ENCODE measurements at regions not wholly inside any gene's neighbourhood (a gene's known extent, or its start where the extent isn't known, plus 50 kb on each side); places are given as distances from the start of the nearest gene placed in this dataset.
A peak's percentile ranks its signal among the peaks of the same experiment; 100 is the strongest.

- peak; percentile 99 for TF ChIP-seq ISL2 (CRISPR knock-in tag; IDR thresholded peaks at IDR 0.05)
- TF ChIP-seq MAZ (IDR thresholded peaks at IDR 0.05; ENCODE audit: borderline replicate concordance, low read depth, low read length), result no peak
- no peak; the same call in 1 of the 2 replicates for TF ChIP-seq MAZ (CRISPR knock-in tag; IDR thresholded peaks at IDR 0.05; ENCODE audit: low read depth)
- no peak for TF ChIP-seq ELF1 (CRISPR knock-in tag; IDR thresholded peaks at IDR 0.05)
- TF ChIP-seq ZHX2 (IDR thresholded peaks at IDR 0.05; ENCODE audit: low read depth), result peak; percentile 34; the same call in 1 of the 2 replicates
- TF ChIP-seq ZHX2 (CRISPR knock-in tag; IDR thresholded peaks at IDR 0.05; ENCODE audit: borderline replicate concordance), result no peak
- no peak for TF ChIP-seq ZNF253 (CRISPR knock-in tag; IDR thresholded peaks at IDR 0.05; ENCODE audit: borderline replicate concordance)
- TF ChIP-seq PAX8 (CRISPR knock-in tag; IDR thresholded peaks at IDR 0.05; ENCODE audit: borderline replicate concordance), result no peak
- TF ChIP-seq HCFC1 (IDR thresholded peaks at IDR 0.05; ENCODE audit: low read depth, low read length), result no peak
- no peak for TF ChIP-seq CHCHD3 (CRISPR knock-in tag; IDR thresholded peaks at IDR 0.05)
- TF ChIP-seq MAFG (CRISPR knock-in tag; IDR thresholded peaks at IDR 0.05), result no peak
- TF ChIP-seq SNAI1 (CRISPR knock-in tag; IDR thresholded peaks at IDR 0.05; ENCODE audit: borderline replicate concordance), result no peak
- peak; percentile 69 for TF ChIP-seq THAP11 (CRISPR knock-in tag; IDR thresholded peaks at IDR 0.05)
- no peak for TF ChIP-seq ZNF30 (CRISPR knock-in tag; IDR thresholded peaks at IDR 0.05)
- TF ChIP-seq ARNT (IDR thresholded peaks at IDR 0.05), result no peak
- TF ChIP-seq ZSCAN21 (CRISPR knock-in tag; IDR thresholded peaks at IDR 0.05; ENCODE audit: borderline replicate concordance), result no peak
- no peak for TF ChIP-seq ZNF549 (CRISPR knock-in tag; IDR thresholded peaks at IDR 0.05)
- TF ChIP-seq RFXANK (CRISPR knock-in tag; IDR thresholded peaks at IDR 0.05), result no peak
- TF ChIP-seq NFATC3 (CRISPR knock-in tag; IDR thresholded peaks at IDR 0.05), result no peak
- TF ChIP-seq PITX1 (CRISPR knock-in tag; IDR thresholded peaks at IDR 0.05), result peak; percentile 91
- TF ChIP-seq CSRNP2 (CRISPR knock-in tag; conservative IDR thresholded peaks at IDR 0.05; ENCODE audit: low read depth), result no peak
- no peak for TF ChIP-seq ZMAT5 (CRISPR knock-in tag; IDR thresholded peaks at IDR 0.05; ENCODE audit: borderline replicate concordance, low read depth)
- TF ChIP-seq KLF16 (CRISPR knock-in tag; IDR thresholded peaks at IDR 0.05), result 0 out of 4 replicates have a peak, but pooled peaks of 1 of the 2 experiments have one; percentile 44
- peak; percentile 49; the same call in 1 of the 2 replicates for TF ChIP-seq GMEB1 (CRISPR knock-in tag; IDR thresholded peaks at IDR 0.05; ENCODE audit: borderline replicate concordance)
Observed at GRCh38 chr6:146980900-146981329, 223.3 kb upstream of the STXBP5 start (continued).
